Karpas-422 (cell line): ENCODE measurements at regions not wholly inside any gene's neighbourhood (a gene's known extent, or its start where the extent isn't known, plus 50 kb on each side); places are given as distances from the start of the nearest gene placed in this dataset.

ENCODE experiments used
- DNase-seq: peaks from one replicate; pipeline ENCODE4 v3.0.0-alpha.2; 2015
- H2AFZ ChIP-seq: fragments of 200-600 bp; sonication (generic); 2 replicates; pipeline ENCODE4 v1.6.1; 2014; ENCODE audit warnings: antibody characterized with exemption, low read length, mixed read lengths
- H3K27ac ChIP-seq: fragments of 200-600 bp; sonication (generic); 2 replicates; pipeline ENCODE4 v1.5.1; 2014; ENCODE audit warnings: mild to moderate bottlenecking, low read length, moderate library complexity
- H3K27me3 ChIP-seq: fragments of 200-600 bp; sonication (generic); 2 replicates; pipeline ENCODE4 v1.6.1; 2014; ENCODE audit warnings: low read length, mixed read lengths
- H3K36me3 ChIP-seq: fragments of 200-600 bp; sonication (generic); 2 replicates; pipeline ENCODE4 v1.6.1; 2014; ENCODE audit warnings: low read length, mixed read lengths; ENCODE audit not compliant: insufficient read depth
- H3K4me1 ChIP-seq: fragments of 200-600 bp; sonication (generic); 2 replicates; pipeline ENCODE4 v1.6.1; 2014; ENCODE audit warnings: mild to moderate bottlenecking, low read length, mixed read lengths
- H3K4me2 ChIP-seq: fragments of 200-600 bp; sonication (generic); 2 replicates; pipeline ENCODE4 v1.6.1; 2014; ENCODE audit warnings: low read length, low read depth, mild to moderate bottlenecking; ENCODE audit not compliant: poor library complexity, severe bottlenecking
- H3K4me3 ChIP-seq: fragments of 200-600 bp; sonication (generic); 2 replicates; pipeline ENCODE4 v1.5.1; 2014; ENCODE audit warnings: mild to moderate bottlenecking, antibody characterized with exemption, low read length, mixed read lengths
- H3K79me2 ChIP-seq: fragments of 200-600 bp; sonication (generic); 2 replicates; pipeline ENCODE4 v1.6.1; 2014; ENCODE audit warnings: mild to moderate bottlenecking, low read length, mixed read lengths
- H3K9ac ChIP-seq: fragments of 200-600 bp; sonication (generic); 2 replicates; pipeline ENCODE4 v1.6.0; 2014; ENCODE audit warnings: low read length
- H3K9me2 ChIP-seq: fragments of 200-600 bp; sonication (generic), shearing (Covaris generic); replicated peaks from 2 replicates; pipeline ENCODE4 v1.6.0; 2014; ENCODE audit warnings: mild to moderate bottlenecking, low read length, moderate library complexity; ENCODE audit not compliant: insufficient read depth
- H3K9me3 ChIP-seq: fragments of 300-700, 200-600 bp; sonication (generic); 2 replicates; pipeline ENCODE4 v1.6.1; 2014; ENCODE audit warnings: low read length, mixed read lengths
- H4K20me1 ChIP-seq: fragments of 200-600 bp; sonication (generic); 2 replicates; pipeline ENCODE4 v1.6.1; 2014; ENCODE audit warnings: mild to moderate bottlenecking, antibody characterized with exemption, low read length, low read depth; ENCODE audit not compliant: insufficient read depth

- no peak overlapping the region for H3K4me3 ChIP-seq
- H3K9me2 ChIP-seq, result no peaks in the 10 kb centered on the region
Observed at GRCh38 chr2:14909795-14910194, 277.3 kb downstream of the LRATD1 start.

DNA sequence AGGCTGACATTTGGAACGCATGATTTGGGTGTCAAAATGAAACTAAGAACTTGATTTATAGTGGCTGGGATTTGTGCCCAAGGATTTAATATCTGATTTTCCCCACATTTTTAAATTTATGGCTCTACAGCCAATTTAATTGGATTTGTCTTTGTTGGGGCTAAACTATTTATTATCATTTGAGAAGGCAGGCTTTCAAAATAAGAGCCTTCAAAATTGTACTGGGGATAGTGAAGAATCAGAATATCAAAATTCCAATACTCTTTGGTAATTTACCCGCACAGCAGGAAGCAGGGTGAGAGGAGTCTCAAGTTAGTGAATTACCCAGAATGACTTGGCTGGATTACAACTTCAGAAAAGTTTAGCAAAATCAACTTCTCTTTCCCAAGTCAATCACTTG lies 278.1 kb downstream of the LRATD1 start:
- no peak overlapping the region for H3K27ac ChIP-seq
- no peak overlapping the region for H2AFZ ChIP-seq
- H3K9ac ChIP-seq, result no peak overlapping the region
- no peaks in the 10 kb centered on the region for H3K9me2 ChIP-seq
- no peak overlapping the region for H3K4me3 ChIP-seq
- no peaks in the 10 kb centered on the region for H3K79me2 ChIP-seq
- H3K4me1 ChIP-seq, result no peaks in the 10 kb centered on the region
- H3K27me3 ChIP-seq, result no peaks in the 10 kb centered on the region
- H3K4me2 ChIP-seq, result peak overlapping the region; percentile 13
- H4K20me1 ChIP-seq, result no peaks in the 10 kb centered on the region
- no peak for DNase-seq
- H3K36me3 ChIP-seq, result no peaks in the 10 kb centered on the region
- H3K9me3 ChIP-seq, result no peaks in the 10 kb centered on the region

More at GRCh38 chr2:14909795-14910194, 277.3 kb downstream of the LRATD1 start:
- H3K27ac ChIP-seq, result no peak overlapping the region
- no peak overlapping the region for H3K4me2 ChIP-seq
- no peaks in the 10 kb centered on the region for H3K36me3 ChIP-seq
- no peaks in the 10 kb centered on the region for H3K79me2 ChIP-seq
- no peaks in the 10 kb centered on the region for H3K4me1 ChIP-seq
- H3K27me3 ChIP-seq, result no peaks in the 10 kb centered on the region
- no peaks in the 10 kb centered on the region for H3K9me3 ChIP-seq
- DNase-seq, result no peak
- H4K20me1 ChIP-seq, result no peaks in the 10 kb centered on the region
- no peak overlapping the region for H2AFZ ChIP-seq
- H3K9ac ChIP-seq, result no peak overlapping the region

DNA sequence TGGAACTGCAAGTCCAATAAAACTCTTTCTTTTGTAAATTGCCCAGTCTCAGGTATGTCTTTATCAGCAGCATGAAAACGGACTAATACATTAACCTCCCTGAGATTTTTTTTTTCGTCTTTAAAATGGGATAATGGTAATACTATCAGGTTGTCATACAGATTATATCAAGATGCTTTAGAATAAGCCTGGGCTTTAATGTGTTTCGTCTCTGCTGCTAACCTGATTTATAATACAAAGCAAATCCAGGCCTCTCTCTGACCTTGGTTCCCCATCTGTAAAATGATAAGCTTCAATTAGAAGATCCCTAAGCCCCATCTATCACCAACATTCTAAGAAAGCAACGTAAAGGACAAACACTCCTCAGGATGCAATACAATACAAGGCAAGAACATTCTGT lies 283.5 kb downstream of the LRATD1 start:
- Histone ChIP-seq H3K9me2 (no peaks in the 10 kb centered on the region), H3K4me1 (no peaks in the 10 kb centered on the region), H3K4me2 (no peak overlapping the region), H3K27ac (no peak overlapping the region), H3K9me3 (no peaks in the 10 kb centered on the region), H2AFZ (no peak overlapping the region), H3K4me3 (no peak overlapping the region), H3K27me3 (no peaks in the 10 kb centered on the region), H3K79me2 (no peaks in the 10 kb centered on the region), H3K9ac (no peak overlapping the region), H3K36me3 (no peaks in the 10 kb centered on the region), H4K20me1 (no peaks in the 10 kb centered on the region)
- DNase-seq, result no peak

DNA sequence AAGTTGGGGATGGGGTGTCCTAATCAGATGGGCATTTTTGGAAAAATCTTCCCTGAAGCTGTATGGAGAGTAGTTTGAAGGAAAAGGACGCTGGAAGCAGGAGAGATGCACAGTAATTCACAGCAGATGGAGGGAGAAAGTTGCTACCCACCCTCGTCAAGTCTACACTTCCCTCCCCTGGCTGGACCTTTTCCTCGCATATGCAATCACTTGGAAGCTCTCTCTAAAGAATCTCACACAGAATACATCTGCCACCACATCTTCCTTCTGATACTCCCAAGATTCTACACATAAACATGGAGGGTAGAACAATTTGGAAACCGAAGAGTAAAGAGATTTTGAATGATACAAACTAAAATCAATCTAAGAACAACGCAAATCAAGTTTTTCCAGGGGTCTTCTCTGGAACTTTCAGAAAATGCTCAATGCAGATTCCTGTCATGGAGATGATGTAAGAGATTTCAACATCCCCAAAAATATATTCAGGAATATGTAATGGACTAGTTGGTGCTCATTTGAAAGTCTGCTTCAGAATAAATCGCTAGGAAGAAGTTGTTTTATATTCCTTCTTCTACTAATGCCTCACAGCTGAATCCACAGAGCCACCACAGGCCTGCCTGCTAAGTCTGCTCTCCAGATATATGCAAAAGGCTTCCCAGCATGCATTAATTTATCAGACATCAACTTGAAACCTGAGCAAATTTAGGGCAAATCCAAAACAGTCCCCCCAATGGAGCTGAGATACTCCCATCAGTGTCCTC lies 291.5 kb downstream of the LRATD1 start:
- H3K9me2 ChIP-seq, result no peaks in the 10 kb centered on the region
- H3K4me3 ChIP-seq, result no peak overlapping the region
- no peaks in the 10 kb centered on the region for H4K20me1 ChIP-seq
- H3K79me2 ChIP-seq, result no peaks in the 10 kb centered on the region
- no peaks in the 10 kb centered on the region for H3K9me3 ChIP-seq
- H3K9ac ChIP-seq, result no peak overlapping the region
- H3K4me1 ChIP-seq, result peaks cover 18% of the 10 kb centered on the region
- no peak overlapping the region for H3K4me2 ChIP-seq
- 0 out of 2 replicates have a peak, but pooled peaks cover 3% of the 10 kb centered on the region for H3K27me3 ChIP-seq
- H3K36me3 ChIP-seq, result no peaks in the 10 kb centered on the region
- no peak overlapping the region for H3K27ac ChIP-seq
- DNase-seq, result no peak
- H2AFZ ChIP-seq, result no peak overlapping the region

- no peak overlapping the region for H2AFZ ChIP-seq
- no peaks in the 10 kb centered on the region for H3K36me3 ChIP-seq
- no peak overlapping the region for H3K27ac ChIP-seq
- no peaks in the 10 kb centered on the region for H3K9me3 ChIP-seq
- no peak overlapping the region for H3K4me3 ChIP-seq
- H3K9me2 ChIP-seq, result no peaks in the 10 kb centered on the region
- H4K20me1 ChIP-seq, result no peaks in the 10 kb centered on the region
- no peak for DNase-seq
- 0 out of 2 replicates have a peak, but pooled peaks cover 3% of the 10 kb centered on the region for H3K27me3 ChIP-seq
- H3K9ac ChIP-seq, result no peak overlapping the region
- no peak overlapping the region for H3K4me2 ChIP-seq
- no peaks in the 10 kb centered on the region for H3K79me2 ChIP-seq
- peaks cover 18% of the 10 kb centered on the region for H3K4me1 ChIP-seq
Observed at GRCh38 chr2:14925471-14925870, 293.0 kb downstream of the LRATD1 start.

DNA sequence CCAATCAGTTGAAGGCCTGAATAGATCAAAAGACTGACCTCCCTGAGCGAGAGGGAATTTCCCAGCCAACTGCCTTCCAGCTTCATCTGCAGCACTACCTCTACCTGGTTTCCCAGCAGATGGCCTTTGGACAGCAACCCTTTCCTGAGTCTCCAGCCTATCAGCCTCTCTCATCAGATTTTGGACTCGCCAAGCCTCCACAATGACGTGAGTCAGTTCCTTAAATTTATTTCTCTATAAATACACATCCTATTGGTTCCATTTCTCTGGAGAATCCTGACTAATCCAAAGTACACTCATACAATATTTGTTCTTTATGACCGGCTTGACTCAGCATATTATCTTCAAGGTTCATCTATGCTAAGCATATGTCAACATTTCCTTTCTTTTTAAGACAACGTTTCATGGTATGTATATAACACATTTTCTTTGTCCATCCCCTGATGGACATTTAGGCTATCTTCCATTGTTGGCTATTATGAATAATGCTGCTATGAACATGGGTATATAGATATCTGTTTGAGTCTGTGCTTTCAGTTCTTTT lies 294.6 kb downstream of the LRATD1 start:
- Histone ChIP-seq H4K20me1 (no peaks in the 10 kb centered on the region), H3K4me1 (peaks cover 18% of the 10 kb centered on the region), H3K4me3 (no peak overlapping the region), H3K9me2 (no peaks in the 10 kb centered on the region), H3K4me2 (no peak overlapping the region), H3K27me3 (0 out of 2 replicates have a peak, but pooled peaks cover 3% of the 10 kb centered on the region), H3K36me3 (no peaks in the 10 kb centered on the region), H3K9ac (no peak overlapping the region), H3K9me3 (no peaks in the 10 kb centered on the region), H3K79me2 (no peaks in the 10 kb centered on the region), H2AFZ (no peak overlapping the region), H3K27ac (no peak overlapping the region)
- no peak for DNase-seq

- no peak overlapping the region for H3K27ac ChIP-seq
- H3K4me2 ChIP-seq, result peak overlapping the region; percentile 34
- DNase-seq, result no peak
- H3K79me2 ChIP-seq, result no peaks in the 10 kb centered on the region
- H3K9me2 ChIP-seq, result no peaks in the 10 kb centered on the region
- H2AFZ ChIP-seq, result no peak overlapping the region
- H4K20me1 ChIP-seq, result no peaks in the 10 kb centered on the region
- H3K9me3 ChIP-seq, result no peaks in the 10 kb centered on the region
- no peak overlapping the region for H3K9ac ChIP-seq
- H3K36me3 ChIP-seq, result no peaks in the 10 kb centered on the region
- 0 out of 2 replicates have a peak, but pooled peaks cover 3% of the 10 kb centered on the region for H3K27me3 ChIP-seq
- H3K4me1 ChIP-seq, result peaks cover 18% of the 10 kb centered on the region
- no peak overlapping the region for H3K4me3 ChIP-seq
Observed at GRCh38 chr2:14928056-14928455, 295.5 kb downstream of the LRATD1 start.

DNA sequence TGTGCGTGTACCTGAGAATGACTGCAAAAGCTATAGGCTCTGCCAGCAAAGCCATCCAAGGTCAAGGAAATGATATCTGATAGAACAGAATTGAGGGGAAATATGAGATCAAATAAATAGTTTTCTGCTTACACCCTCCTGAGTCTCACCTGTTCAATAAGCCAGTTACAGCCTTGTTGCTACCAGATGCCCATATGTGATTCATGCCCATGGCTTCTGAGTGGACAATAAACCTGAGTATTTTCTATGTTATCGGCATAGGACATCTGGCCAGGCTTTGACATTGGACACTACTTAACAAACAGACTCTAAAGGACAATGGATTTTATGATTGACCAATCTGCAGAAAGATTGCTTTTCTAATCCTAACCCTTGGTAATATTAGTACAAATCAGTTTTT lies 297.9 kb downstream of the LRATD1 start:
- Histone ChIP-seq H3K4me3 (no peak overlapping the region), H3K4me1 (peaks cover 9% of the 10 kb centered on the region), H3K36me3 (no peaks in the 10 kb centered on the region), H3K4me2 (no peak overlapping the region), H3K9ac (no peak overlapping the region), H3K9me3 (no peaks in the 10 kb centered on the region), H3K27ac (no peak overlapping the region), H3K79me2 (no peaks in the 10 kb centered on the region), H3K27me3 (0 out of 2 replicates have a peak, but pooled peaks cover 3% of the 10 kb centered on the region), H4K20me1 (no peaks in the 10 kb centered on the region), H3K9me2 (no peaks in the 10 kb centered on the region), H2AFZ (no peak overlapping the region)
- no peak for DNase-seq
